ENCODE measurements at regions not wholly inside any gene's neighbourhood (a gene's known extent, or its start where the extent isn't known, plus 50 kb on each side); places are given as distances from the start of the nearest gene placed in this dataset.

DNA sequence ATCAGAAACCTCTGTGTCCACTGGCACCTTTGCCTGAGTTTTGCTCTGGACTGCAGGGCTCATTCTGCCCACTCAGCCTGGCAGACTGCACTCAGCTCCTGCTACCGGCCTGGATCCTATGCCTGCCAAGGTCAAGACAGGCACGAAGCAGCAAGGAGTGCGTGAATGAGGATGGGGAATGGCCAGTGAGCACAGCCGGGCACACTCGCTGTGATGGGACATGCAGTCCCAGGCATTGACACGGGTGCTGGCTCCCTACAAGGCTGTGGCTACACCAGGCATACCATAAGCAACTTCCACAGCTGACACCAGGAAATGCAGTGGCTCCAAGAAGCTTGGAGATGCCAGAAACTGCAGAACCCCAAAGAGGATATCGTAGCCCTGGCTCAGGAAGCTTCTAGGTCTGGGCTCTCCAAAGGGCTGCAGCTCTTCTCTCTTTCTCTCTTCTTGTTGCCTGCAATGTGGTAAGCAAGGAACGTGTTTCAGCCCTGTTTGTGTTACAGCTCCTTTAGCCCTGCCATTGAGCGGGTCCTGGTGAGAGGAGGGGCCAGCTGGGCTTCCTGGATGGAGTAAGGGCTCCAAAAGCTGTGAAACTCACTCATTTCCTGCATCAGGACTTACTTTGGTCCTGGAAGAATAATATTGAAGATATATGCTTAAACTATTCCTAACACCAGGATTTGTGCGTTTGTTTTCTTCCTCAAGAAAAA is 832.6 kb upstream of the SLITRK5 start:
- TF ChIP-seq, protein P1, sequence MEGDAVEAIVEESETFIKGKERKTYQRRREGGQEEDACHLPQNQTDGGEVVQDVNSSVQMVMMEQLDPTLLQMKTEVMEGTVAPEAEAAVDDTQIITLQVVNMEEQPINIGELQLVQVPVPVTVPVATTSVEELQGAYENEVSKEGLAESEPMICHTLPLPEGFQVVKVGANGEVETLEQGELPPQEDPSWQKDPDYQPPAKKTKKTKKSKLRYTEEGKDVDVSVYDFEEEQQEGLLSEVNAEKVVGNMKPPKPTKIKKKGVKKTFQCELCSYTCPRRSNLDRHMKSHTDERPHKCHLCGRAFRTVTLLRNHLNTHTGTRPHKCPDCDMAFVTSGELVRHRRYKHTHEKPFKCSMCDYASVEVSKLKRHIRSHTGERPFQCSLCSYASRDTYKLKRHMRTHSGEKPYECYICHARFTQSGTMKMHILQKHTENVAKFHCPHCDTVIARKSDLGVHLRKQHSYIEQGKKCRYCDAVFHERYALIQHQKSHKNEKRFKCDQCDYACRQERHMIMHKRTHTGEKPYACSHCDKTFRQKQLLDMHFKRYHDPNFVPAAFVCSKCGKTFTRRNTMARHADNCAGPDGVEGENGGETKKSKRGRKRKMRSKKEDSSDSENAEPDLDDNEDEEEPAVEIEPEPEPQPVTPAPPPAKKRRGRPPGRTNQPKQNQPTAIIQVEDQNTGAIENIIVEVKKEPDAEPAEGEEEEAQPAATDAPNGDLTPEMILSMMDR (IDR thresholded peaks at IDR 0.05 in 4 of 5, conservative IDR thresholded peaks at IDR 0.05 in 1 of 5), result no peak
- TF ChIP-seq POLR2A (IDR thresholded peaks at IDR 0.05), result no peak

Data from gastrocnemius medialis (tissue), 4 donors.